Body of pancreas (tissue), 4 donors: ENCODE measurements at regions not wholly inside any gene's neighbourhood (a gene's known extent, or its start where the extent isn't known, plus 50 kb on each side); places are given as distances from the start of the nearest gene placed in this dataset.

ENCODE experiments used
- ATAC-seq: fragments of 150-250 bp; one replicate; pipeline ENCODE4 v1.9.1; 2016
- DNase-seq, 4 donors: peaks; one replicate each; pipeline ENCODE4 v3.0.0-alpha.2; 2019
- H3K27ac ChIP-seq, 4 donors: fragments of 200-600 bp; sonication (generic); 1 replicate in 3 of 4; 2 replicates in 1 of 4; pipeline versions ENCODE4 v1.5.1 to v1.6.1; 2016 to 2019; ENCODE audit warnings: mild to moderate bottlenecking in 1 of 4, mixed read lengths in 1 of 4, moderate library complexity in 1 of 4
- H3K27me3 ChIP-seq, 2 donors: fragments of 200-600 bp; sonication (generic); one replicate each; pipeline ENCODE4 v1.6.0; 2016; ENCODE audit warnings: mild to moderate bottlenecking in 1 of 2
- H3K36me3 ChIP-seq, 2 donors: fragments of 200-600 bp; sonication (generic); replicated peaks in 1 of 2; 2 replicates each; pipeline ENCODE4 v1.5.1; 2016; ENCODE audit warnings: low read depth in 2 of 2; ENCODE audit not compliant: insufficient read depth in 1 of 2
- H3K4me1 ChIP-seq: fragments of 200-600 bp; sonication (generic); one replicate; pipeline ENCODE4 v1.6.0; 2016
- H3K4me3 ChIP-seq, 2 donors: fragments of 200-600 bp; sonication (generic); 1 replicate in 1 of 2; 2 replicates in 1 of 2; pipeline ENCODE4 v1.5.1; 2016 to 2019
- H3K9me3 ChIP-seq, 3 donors: fragments of 200-600 bp; sonication (generic); 1 replicate in 2 of 3; 2 replicates in 1 of 3; pipeline ENCODE4 v1.5.1; 2016
- CTCF ChIP-seq, 7 experiments: fragments of 450-650 bp in 4 of 7; fragments of 200-600 bp in 3 of 7; sonication (generic) in 3 of 7; IDR thresholded peaks; one replicate each; pipeline ENCODE4 v1.5.1; 2016 to 2019; ENCODE audit warnings: antibody characterized with exemption in 7 of 7
- POLR2A ChIP-seq, 3 donors: fragments of 450-650 bp; IDR thresholded peaks; one replicate each; pipeline ENCODE4 v1.6.1; 2016; ENCODE audit warnings: antibody characterized with exemption in 3 of 3, mild to moderate bottlenecking in 2 of 3
- WGBS, 2 donors: methylation state at CpG; one replicate each; pipeline ENCODE4 v1.1.5; 2017; 5-methylcytosine and 5-hydroxymethylcytosine counted together
- intact Hi-C: fragments of 100-400 bp; cut with DNase I; formaldehyde crosslinking; loops from one replicate; pipeline ENCODE4 v1.15.1; 2023

- H3K27ac ChIP-seq: no peak overlapping the region
- H3K4me1 ChIP-seq: no peaks in the 10 kb centered on the region
- H3K4me3 ChIP-seq: no peak overlapping the region
- no peak for DNase-seq
- no peak for TF ChIP-seq CTCF (IDR thresholded peaks at IDR 0.05)
- no peak for TF ChIP-seq POLR2A (IDR thresholded peaks at IDR 0.05)
- no peaks in the 10 kb centered on the region for H3K9me3 ChIP-seq
- no peaks in the 10 kb centered on the region for H3K27me3 ChIP-seq
- 11 to 21% methylated on average over 2 of the region's 2 CpGs for WGBS, 2 donors
- no peaks in the 10 kb centered on the region for H3K36me3 ChIP-seq
- intact Hi-C loops: no loop called here
- no peak for ATAC-seq
These were observed 111.1 kb downstream of the ADCYAP1 start for GRCh38 chr18:1015777-1016176.

- intact Hi-C loops: no loop called here
- WGBS, 2 donors: 66% methylated on average over 8 of the region's 8 CpGs
- H3K36me3 ChIP-seq: no peaks in the 10 kb centered on the region
- no peak overlapping the region for H3K4me3 ChIP-seq
- ATAC-seq: no peak
- H3K4me1 ChIP-seq: no peaks in the 10 kb centered on the region
- no peak for DNase-seq
- no peaks in the 10 kb centered on the region for H3K9me3 ChIP-seq
- no peak overlapping the region for H3K27ac ChIP-seq
- no peaks in the 10 kb centered on the region for H3K27me3 ChIP-seq
- TF ChIP-seq CTCF (IDR thresholded peaks at IDR 0.05) (no peak), POLR2A (IDR thresholded peaks at IDR 0.05) (no peak)
These were observed 112.8 kb downstream of the ADCYAP1 start for GRCh38 chr18:1017227-1018058.

DNA sequence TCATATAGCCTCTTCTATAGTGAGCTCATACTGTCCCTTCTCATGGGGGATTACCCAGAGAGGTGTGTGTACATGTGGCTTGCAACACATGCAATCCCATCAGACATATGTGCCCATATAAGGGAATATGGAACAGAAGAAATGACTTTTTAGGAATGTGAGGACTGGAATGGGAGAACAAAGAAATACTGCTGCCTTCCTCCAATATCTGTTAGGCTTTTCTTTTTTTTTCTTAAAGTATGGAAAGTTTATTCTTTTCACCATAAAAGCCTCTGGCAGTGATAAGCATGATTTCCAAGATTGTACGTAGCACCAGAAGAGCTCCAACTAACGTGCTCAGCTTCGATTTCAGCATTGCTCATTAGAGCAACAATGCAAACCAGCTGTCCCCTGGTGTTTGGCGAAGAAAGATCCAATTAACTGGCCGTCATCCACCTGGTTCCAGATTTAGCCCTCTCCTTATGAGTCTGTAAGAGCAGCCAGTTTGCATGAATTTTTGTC, 113.6 kb downstream of the ADCYAP1 start:
- Histone ChIP-seq H3K4me3 (no peak overlapping the region), H3K27ac (no peak overlapping the region), H3K4me1 (no peaks in the 10 kb centered on the region), H3K36me3 (no peaks in the 10 kb centered on the region), H3K9me3 (no peaks in the 10 kb centered on the region), H3K27me3 (no peaks in the 10 kb centered on the region)
- 40 to 55% methylated on average over 5 of the region's 5 CpGs for WGBS, 2 donors
- intact Hi-C loops: no loop called here
- no peak for TF ChIP-seq POLR2A (IDR thresholded peaks at IDR 0.05)
- no peak for TF ChIP-seq CTCF (IDR thresholded peaks at IDR 0.05)
- DNase-seq: no peak
- ATAC-seq: no peak

DNA sequence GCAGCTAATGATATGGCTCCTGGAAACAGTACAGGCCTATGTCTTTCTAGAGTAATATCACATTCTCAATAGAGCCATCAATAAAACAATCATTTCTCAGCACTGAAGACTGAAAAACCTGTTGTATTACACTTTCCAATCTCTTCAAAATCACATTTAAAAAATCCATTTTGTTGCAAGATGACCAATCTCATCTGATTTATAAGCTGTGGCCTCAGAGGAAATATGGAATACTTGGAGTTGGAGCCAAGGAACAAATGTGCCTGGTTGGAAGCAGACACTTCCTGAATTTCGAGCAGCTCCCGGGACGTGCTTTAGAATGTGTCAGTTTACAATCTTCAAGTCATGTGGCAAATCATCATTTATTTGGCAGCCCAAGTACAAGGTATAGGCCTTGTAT, 114.5 kb downstream of the ADCYAP1 start:
- H3K27me3 ChIP-seq: no peaks in the 10 kb centered on the region
- H3K9me3 ChIP-seq: no peaks in the 10 kb centered on the region
- 75 to 78% methylated on average over 3 of the region's 3 CpGs for WGBS, 2 donors
- ATAC-seq: no peak
- no peaks in the 10 kb centered on the region for H3K36me3 ChIP-seq
- intact Hi-C loops: no loop called here
- no peaks in the 10 kb centered on the region for H3K4me1 ChIP-seq
- H3K27ac ChIP-seq: no peak overlapping the region
- no peak for DNase-seq
- TF ChIP-seq CTCF (IDR thresholded peaks at IDR 0.05) (no peak), POLR2A (IDR thresholded peaks at IDR 0.05) (no peak)
- H3K4me3 ChIP-seq: no peak overlapping the region
